ENCODE measurements at regions not wholly inside any gene's neighbourhood (a gene's known extent, or its start where the extent isn't known, plus 50 kb on each side); places are given as distances from the start of the nearest gene placed in this dataset.

DNA sequence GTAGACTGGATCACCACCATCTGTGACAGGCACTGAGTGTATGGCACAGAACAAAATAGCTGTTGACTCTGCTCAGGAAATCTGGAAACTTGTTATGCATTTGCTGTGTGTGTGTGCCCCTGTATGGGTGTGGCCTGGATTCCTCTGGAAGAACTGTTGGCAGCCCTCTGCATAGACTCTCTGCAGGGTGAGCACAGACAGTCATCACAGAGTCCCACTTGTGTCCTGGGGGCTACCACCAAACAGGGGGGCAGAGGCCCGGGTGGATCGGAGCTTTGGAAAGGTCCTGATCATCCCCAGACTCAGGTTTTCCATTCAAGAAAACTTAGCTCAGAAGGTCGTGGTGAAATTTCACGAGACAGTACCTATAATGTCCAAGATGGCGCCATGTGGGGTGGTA lies 258.6 kb downstream of the SOX11 start:
- TF ChIP-seq CTCF (IDR thresholded peaks at IDR 0.05; ENCODE audit: poor library complexity, severe bottlenecking) = no peak
- Histone ChIP-seq H3K27ac (ENCODE audit: poor library complexity, severe bottlenecking) (no peak overlapping the region), H3K9me3 (ENCODE audit: severe bottlenecking) (no peaks in the 10 kb centered on the region), H3K36me3 (ENCODE audit: low read depth) (no peaks in the 10 kb centered on the region), H3K27me3 (ENCODE audit: insufficient read depth, poor library complexity, severe bottlenecking) (no peaks in the 10 kb centered on the region), H3K4me3 (ENCODE audit: severe bottlenecking) (no peak overlapping the region), H3K4me1 (ENCODE audit: insufficient read depth, poor library complexity, severe bottlenecking) (no peaks in the 10 kb centered on the region)
- ATAC-seq (ENCODE audit: low read depth) (no peak), DNase-seq (ENCODE audit: low spot score) (no peak)

GRCh38 chr2:5951471-5951870 lies 259.3 kb downstream of the SOX11 start:
- no peak overlapping the region for H3K4me3 ChIP-seq (ENCODE audit: severe bottlenecking)
- no peaks in the 10 kb centered on the region for H3K36me3 ChIP-seq (ENCODE audit: low read depth)
- TF ChIP-seq CTCF (IDR thresholded peaks at IDR 0.05; ENCODE audit: poor library complexity, severe bottlenecking) = no peak
- no peaks in the 10 kb centered on the region for H3K4me1 ChIP-seq (ENCODE audit: insufficient read depth, poor library complexity, severe bottlenecking)
- H3K27ac ChIP-seq (ENCODE audit: poor library complexity, severe bottlenecking) = no peak overlapping the region
- ATAC-seq (ENCODE audit: low read depth) (no peak), DNase-seq (ENCODE audit: low spot score) (no peak)
- no peaks in the 10 kb centered on the region for H3K27me3 ChIP-seq (ENCODE audit: insufficient read depth, poor library complexity, severe bottlenecking)
- no peaks in the 10 kb centered on the region for H3K9me3 ChIP-seq (ENCODE audit: severe bottlenecking)

- Histone ChIP-seq H3K4me3 (ENCODE audit: severe bottlenecking) (no peak overlapping the region), H3K27ac (ENCODE audit: poor library complexity, severe bottlenecking) (no peak overlapping the region), H3K4me1 (ENCODE audit: insufficient read depth, poor library complexity, severe bottlenecking) (no peaks in the 10 kb centered on the region), H3K9me3 (ENCODE audit: severe bottlenecking) (no peaks in the 10 kb centered on the region), H3K27me3 (ENCODE audit: insufficient read depth, poor library complexity, severe bottlenecking) (no peaks in the 10 kb centered on the region), H3K36me3 (ENCODE audit: low read depth) (no peaks in the 10 kb centered on the region)
- TF ChIP-seq CTCF (IDR thresholded peaks at IDR 0.05; ENCODE audit: poor library complexity, severe bottlenecking) = no peak
- ATAC-seq (ENCODE audit: low read depth) (no peak), DNase-seq (ENCODE audit: low spot score) (no peak)
Measured at GRCh38 chr2:5953525-5953924, 261.3 kb downstream of the SOX11 start.

DNA sequence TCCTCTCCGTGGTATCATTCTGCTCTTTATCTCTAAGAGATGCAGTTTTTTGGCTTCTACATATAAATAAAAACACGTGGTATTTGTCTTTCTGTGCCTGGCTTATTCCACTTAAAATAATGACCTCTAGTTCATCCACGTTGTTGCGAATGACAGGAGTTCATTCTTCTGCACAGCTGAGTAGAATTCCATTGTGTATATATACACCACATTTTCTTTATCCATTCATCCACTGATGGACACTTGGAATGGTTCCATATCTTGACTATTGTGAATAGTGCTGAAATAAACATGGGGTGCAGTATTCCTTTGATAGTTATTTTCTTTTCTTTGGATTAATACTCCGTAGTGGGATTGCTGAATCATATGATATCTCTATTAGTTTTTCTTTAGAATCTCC lies 262.3 kb downstream of the SOX11 start:
- no peak overlapping the region for H3K27ac ChIP-seq (ENCODE audit: poor library complexity, severe bottlenecking)
- no peaks in the 10 kb centered on the region for H3K36me3 ChIP-seq (ENCODE audit: low read depth)
- H3K4me1 ChIP-seq (ENCODE audit: insufficient read depth, poor library complexity, severe bottlenecking) = no peaks in the 10 kb centered on the region
- H3K4me3 ChIP-seq (ENCODE audit: severe bottlenecking) = no peak overlapping the region
- no peak for TF ChIP-seq CTCF (IDR thresholded peaks at IDR 0.05; ENCODE audit: poor library complexity, severe bottlenecking)
- ATAC-seq (ENCODE audit: low read depth) (no peak), DNase-seq (ENCODE audit: low spot score) (no peak)
- no peaks in the 10 kb centered on the region for H3K27me3 ChIP-seq (ENCODE audit: insufficient read depth, poor library complexity, severe bottlenecking)
- no peaks in the 10 kb centered on the region for H3K9me3 ChIP-seq (ENCODE audit: severe bottlenecking)

DNA sequence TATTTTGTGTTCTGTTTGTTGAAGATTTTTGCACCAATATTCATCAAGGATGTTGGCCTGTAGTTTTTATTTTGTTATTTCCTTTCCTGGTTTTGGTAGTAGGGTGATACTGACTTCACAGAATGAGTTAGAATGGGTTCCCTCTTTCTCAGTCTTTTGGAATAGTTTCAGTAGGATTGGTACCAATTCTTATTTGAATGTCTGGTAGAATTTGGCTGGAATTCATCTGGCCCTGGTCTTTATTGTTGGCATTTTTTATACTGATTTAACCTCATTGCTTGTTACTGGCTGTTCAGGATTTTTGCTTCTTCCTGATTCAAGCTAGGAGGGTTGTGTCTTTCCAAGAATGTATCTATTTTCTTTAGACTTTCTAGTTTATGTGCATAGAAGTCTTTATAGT lies 263.7 kb downstream of the SOX11 start:
- ATAC-seq (ENCODE audit: low read depth) (no peak), DNase-seq (ENCODE audit: low spot score) (no peak)

More for the DNA sequence above, 263.7 kb downstream of the SOX11 start:
- no peak overlapping the region for H3K27ac ChIP-seq (ENCODE audit: poor library complexity, severe bottlenecking)
- H3K4me3 ChIP-seq (ENCODE audit: severe bottlenecking) = no peak overlapping the region
- no peaks in the 10 kb centered on the region for H3K4me1 ChIP-seq (ENCODE audit: insufficient read depth, poor library complexity, severe bottlenecking)
- H3K9me3 ChIP-seq (ENCODE audit: severe bottlenecking) = no peaks in the 10 kb centered on the region
- no peak for TF ChIP-seq CTCF (IDR thresholded peaks at IDR 0.05; ENCODE audit: poor library complexity, severe bottlenecking)
- H3K36me3 ChIP-seq (ENCODE audit: low read depth) = no peaks in the 10 kb centered on the region
- H3K27me3 ChIP-seq (ENCODE audit: insufficient read depth, poor library complexity, severe bottlenecking) = no peaks in the 10 kb centered on the region

Data from RWPE2 (cell line).